ENCODE measurements at regions not wholly inside any gene's neighbourhood (a gene's known extent, or its start where the extent isn't known, plus 50 kb on each side); places are given as distances from the start of the nearest gene placed in this dataset.

DNA sequence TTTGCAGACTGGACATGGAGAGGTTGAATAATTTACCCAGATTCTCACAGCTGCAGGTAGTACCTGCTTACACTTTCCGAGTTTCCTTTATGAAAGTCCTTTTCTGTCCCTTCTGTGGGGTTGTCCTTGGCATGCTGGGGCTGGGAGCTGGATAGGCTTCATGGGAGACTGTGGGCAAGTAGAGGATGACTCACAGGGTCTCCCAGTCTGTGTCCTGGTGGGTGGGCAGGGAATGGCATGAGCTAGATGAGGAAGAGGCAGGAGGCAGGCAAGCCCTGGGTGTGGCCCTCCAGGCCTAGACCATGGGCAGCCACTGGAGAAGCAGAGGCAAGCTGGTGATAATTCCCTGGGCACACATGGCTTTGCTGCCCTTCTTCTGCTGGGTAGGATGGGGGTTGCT lies 80.6 kb downstream of the NAV1 start:
- TF ChIP-seq, protein P1, sequence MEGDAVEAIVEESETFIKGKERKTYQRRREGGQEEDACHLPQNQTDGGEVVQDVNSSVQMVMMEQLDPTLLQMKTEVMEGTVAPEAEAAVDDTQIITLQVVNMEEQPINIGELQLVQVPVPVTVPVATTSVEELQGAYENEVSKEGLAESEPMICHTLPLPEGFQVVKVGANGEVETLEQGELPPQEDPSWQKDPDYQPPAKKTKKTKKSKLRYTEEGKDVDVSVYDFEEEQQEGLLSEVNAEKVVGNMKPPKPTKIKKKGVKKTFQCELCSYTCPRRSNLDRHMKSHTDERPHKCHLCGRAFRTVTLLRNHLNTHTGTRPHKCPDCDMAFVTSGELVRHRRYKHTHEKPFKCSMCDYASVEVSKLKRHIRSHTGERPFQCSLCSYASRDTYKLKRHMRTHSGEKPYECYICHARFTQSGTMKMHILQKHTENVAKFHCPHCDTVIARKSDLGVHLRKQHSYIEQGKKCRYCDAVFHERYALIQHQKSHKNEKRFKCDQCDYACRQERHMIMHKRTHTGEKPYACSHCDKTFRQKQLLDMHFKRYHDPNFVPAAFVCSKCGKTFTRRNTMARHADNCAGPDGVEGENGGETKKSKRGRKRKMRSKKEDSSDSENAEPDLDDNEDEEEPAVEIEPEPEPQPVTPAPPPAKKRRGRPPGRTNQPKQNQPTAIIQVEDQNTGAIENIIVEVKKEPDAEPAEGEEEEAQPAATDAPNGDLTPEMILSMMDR (conservative IDR thresholded peaks at IDR 0.05; ENCODE audit: low read length) = no peak
- TF ChIP-seq EZH2phosphoT487 (IDR thresholded peaks at IDR 0.05; ENCODE audit: borderline replicate concordance, low read depth, low read length) = no peak

Measured in OCI-LY7 (cell line).